ENCODE measurements at regions not wholly inside any gene's neighbourhood (a gene's known extent, or its start where the extent isn't known, plus 50 kb on each side); places are given as distances from the start of the nearest gene placed in this dataset.
"Not testable (repeated sequence)": the region's sequence is repeated elsewhere in the genome, so short reads cannot be mapped to it uniquely, and the experiment has no call there.

GRCh38 chr2:35933031-35933430 lies 422.5 kb upstream of the CRIM1 start:
- DNase-seq (ENCODE audit: low read depth) = no peak

GRCh38 chr2:35932276-35932963 lies 423.2 kb upstream of the CRIM1 start:
- DNase-seq (ENCODE audit: low read depth) = no peak

GRCh38 chr2:35931626-35932025 lies 424.0 kb upstream of the CRIM1 start:
- DNase-seq (ENCODE audit: low read depth) = no peak

- DNase-seq (ENCODE audit: low read depth) = no peak
These were observed 424.5 kb upstream of the CRIM1 start for GRCh38 chr2:35931115-35931514.

- DNase-seq (ENCODE audit: low read depth) = no peak
These were observed 426.0 kb upstream of the CRIM1 start for GRCh38 chr2:35929551-35929950.

GRCh38 chr2:35920061-35920460 lies 435.5 kb upstream of the CRIM1 start:
- no peak for DNase-seq (ENCODE audit: low read depth)

GRCh38 chr2:35915261-35915660 lies 440.3 kb upstream of the CRIM1 start:
- no peak for DNase-seq (ENCODE audit: low read depth)

GRCh38 chr2:35891936-35892335 lies 463.6 kb upstream of the CRIM1 start:
- DNase-seq (ENCODE audit: low read depth) = no peak

- DNase-seq (ENCODE audit: low read depth) = no peak
These were observed 464.1 kb upstream of the CRIM1 start for GRCh38 chr2:35891528-35891927.

GRCh38 chr2:35887146-35887545 lies 468.4 kb upstream of the CRIM1 start:
- DNase-seq (ENCODE audit: low read depth) = no peak

- no peak for DNase-seq (ENCODE audit: low read depth)
These were observed 481.7 kb upstream of the CRIM1 start for GRCh38 chr2:35873921-35874320.

GRCh38 chr2:35871672-35872071 lies 483.9 kb upstream of the CRIM1 start:
- DNase-seq (ENCODE audit: low read depth) = no peak

GRCh38 chr2:35870713-35871112 lies 484.9 kb upstream of the CRIM1 start:
- DNase-seq (ENCODE audit: low read depth) = no peak

GRCh38 chr2:35864141-35864540 lies 491.4 kb upstream of the CRIM1 start:
- DNase-seq (ENCODE audit: low read depth) = no peak

- no peak for DNase-seq (ENCODE audit: low read depth)
These were observed 497.4 kb upstream of the CRIM1 start for GRCh38 chr2:35858216-35858615.

- DNase-seq (ENCODE audit: low read depth) = no peak
These were observed 498.1 kb upstream of the CRIM1 start for GRCh38 chr2:35857498-35857897.

- DNase-seq (ENCODE audit: low read depth) = no peak
These were observed 524.2 kb upstream of the CRIM1 start for GRCh38 chr2:35831385-35831784.

- no peak for DNase-seq (ENCODE audit: low read depth)
These were observed 524.7 kb upstream of the CRIM1 start for GRCh38 chr2:35830833-35831232.

GRCh38 chr2:35827086-35827485 lies 528.5 kb upstream of the CRIM1 start:
- no peak for DNase-seq (ENCODE audit: low read depth)

- no peak for DNase-seq (ENCODE audit: low read depth)
These were observed 532.9 kb upstream of the CRIM1 start for GRCh38 chr2:35822716-35823115.

- DNase-seq (ENCODE audit: low read depth) = no peak
These were observed 533.9 kb upstream of the CRIM1 start for GRCh38 chr2:35821675-35822074.

- DNase-seq (ENCODE audit: low read depth) = no peak
These were observed 535.2 kb upstream of the CRIM1 start for GRCh38 chr2:35820391-35820790.

GRCh38 chr2:35819033-35819432 lies 536.5 kb upstream of the CRIM1 start:
- no peak for DNase-seq (ENCODE audit: low read depth)

GRCh38 chr2:35818359-35818758 lies 537.2 kb upstream of the CRIM1 start:
- DNase-seq (ENCODE audit: low read depth) = not testable (repeated sequence)

GRCh38 chr2:35814597-35814996 lies 541.0 kb upstream of the CRIM1 start:
- DNase-seq (ENCODE audit: low read depth) = not testable (repeated sequence)
